H54 (cell line): ENCODE measurements at regions not wholly inside any gene's neighbourhood (a gene's known extent, or its start where the extent isn't known, plus 50 kb on each side); places are given as distances from the start of the nearest gene placed in this dataset.
"Not testable (repeated sequence)": the region's sequence is repeated elsewhere in the genome, so short reads cannot be mapped to it uniquely, and the experiment has no call there.

Source experiments
- DNase-seq: peaks from one replicate; pipeline ENCODE4 v3.0.0; 2011; ENCODE audit warnings: low spot score, mixed read lengths; ENCODE audit not compliant: insufficient read length
- FAIRE-seq: peaks from 3 replicates; lab custom pipeline; 2011; peaks lifted over from hg19 to GRCh38; lab: Jason Lieb, UNC
- POLR2A ChIP-seq: IDR thresholded peaks from 2 replicates; pipeline ENCODE4 v1.6.1; 2011; ENCODE audit warnings: low read depth, mild to moderate bottlenecking, low read length

DNA sequence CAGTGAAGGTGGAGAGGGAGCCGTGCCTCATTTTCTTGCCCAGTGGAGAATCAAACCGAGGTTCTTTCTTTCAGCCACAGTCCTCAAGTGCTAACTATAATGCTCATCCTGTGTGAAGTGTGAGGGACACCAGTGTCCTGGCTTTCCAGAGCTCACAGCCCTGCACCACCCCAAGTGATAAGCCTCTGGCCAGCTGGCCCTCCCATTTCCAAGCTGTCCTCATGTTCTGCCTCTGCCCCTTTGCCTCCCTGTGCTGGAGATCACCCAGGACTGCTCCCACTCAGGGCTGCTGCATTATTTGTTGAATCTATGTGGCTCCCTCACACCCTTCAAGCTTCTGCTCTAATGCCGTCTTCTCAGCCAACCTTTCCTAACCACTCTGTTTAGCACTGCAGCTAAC lies 224.5 kb upstream of the TUT7 start:
- DNase-seq = no peak
- no peak for FAIRE-seq
- TF ChIP-seq POLR2A = no peak

DNA sequence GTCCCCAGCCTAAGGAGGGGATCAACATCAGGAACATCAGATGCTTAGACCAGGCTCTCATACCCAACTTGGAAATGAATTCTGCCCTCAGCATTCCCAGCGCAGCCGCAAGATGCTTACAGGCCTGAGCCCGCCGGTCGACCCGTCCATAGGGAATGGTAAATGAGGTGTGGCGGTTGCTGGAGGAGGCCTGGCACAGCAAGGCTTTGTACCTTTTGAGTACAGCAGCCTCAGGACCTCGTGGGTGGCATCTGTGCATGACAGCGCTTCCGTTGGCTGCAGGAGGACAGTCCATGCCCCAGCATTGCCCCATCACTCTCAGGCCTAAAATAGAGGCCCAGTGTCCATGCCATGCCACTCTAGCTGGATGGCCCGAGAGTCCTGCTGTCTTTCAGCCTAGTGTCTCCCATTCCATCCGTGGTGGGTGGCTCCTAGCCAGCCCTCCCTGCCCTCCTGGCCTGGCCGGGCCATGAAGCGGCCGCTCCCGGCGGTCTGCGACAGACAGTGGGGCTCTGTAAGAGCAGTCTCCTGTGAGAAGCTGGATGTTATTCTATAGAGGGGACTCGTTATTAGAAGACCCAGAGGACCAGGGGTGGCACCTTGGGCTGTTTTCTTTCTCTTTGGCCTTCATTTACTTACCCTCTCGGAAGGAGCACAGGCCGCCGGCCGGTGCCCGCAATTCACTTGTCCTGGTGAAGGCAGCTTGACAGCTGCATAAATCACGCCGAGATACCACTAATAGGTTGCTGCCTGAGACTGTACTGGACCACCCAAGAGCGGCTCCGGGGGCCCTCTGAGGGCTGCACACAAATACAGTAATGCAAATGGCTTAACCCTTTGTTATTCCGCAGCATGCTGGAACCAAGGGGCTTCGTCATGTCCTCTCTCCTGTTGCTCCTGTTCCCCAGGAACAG lies 223.5 kb upstream of the TUT7 start:
- no peak for FAIRE-seq
- no peak for TF ChIP-seq POLR2A
- DNase-seq = no peak

DNA sequence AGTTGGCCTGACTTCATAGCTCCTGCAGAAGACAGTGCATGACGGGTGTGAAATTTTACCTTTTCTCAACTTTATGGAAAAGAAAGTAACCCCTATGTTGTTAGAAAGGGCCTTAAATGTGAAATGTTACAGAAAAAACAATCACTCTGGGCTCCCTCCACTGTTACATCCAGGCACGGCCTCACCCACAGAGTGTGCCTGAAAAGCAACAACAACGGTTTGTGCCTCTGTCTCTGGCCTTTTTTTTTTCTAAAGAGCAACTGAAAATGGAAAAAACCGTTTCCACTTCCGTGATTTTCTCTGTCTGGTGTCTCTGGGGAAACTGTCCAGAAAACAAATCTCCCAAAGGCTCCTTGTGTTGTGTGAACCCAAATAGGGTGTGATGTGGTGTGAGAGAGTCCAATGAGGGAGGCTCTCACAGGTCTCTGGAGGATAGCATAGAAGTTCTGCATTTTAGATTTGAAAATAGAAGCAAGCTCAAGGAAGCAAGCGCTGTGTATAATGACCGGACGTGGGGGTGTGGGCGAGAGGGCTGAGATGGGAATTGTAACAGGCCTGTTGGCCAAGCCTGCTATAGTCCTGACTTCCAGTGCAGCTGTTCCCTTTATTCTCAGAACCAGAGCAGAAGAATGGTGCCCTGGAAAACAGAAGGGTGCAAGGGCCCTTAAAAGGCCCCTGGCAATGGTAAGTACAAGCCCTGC lies 221.8 kb upstream of the TUT7 start:
- no peak for DNase-seq
- no peak for TF ChIP-seq POLR2A
- no peak for FAIRE-seq

DNA sequence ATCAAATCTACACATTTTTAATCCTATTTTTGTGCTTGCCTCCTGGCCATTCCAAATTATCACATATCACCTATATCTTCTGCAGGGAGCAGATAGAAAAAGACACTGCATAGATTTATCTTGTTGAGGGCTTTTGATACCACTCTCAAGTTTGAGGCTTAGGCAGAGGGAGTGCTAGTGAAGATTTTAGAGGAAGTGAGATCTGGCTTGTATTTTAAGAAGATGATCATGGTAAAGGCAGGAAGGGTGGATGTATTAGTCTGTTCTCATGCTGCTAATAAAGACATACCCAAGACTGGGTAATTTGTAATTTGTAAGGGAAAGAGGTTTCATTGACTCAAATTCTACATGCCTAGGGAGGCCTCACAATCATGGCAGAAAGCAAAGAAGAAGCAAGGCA lies 220.9 kb upstream of the TUT7 start:
- FAIRE-seq (no peak), DNase-seq (no peak)
- no peak for TF ChIP-seq POLR2A

DNA sequence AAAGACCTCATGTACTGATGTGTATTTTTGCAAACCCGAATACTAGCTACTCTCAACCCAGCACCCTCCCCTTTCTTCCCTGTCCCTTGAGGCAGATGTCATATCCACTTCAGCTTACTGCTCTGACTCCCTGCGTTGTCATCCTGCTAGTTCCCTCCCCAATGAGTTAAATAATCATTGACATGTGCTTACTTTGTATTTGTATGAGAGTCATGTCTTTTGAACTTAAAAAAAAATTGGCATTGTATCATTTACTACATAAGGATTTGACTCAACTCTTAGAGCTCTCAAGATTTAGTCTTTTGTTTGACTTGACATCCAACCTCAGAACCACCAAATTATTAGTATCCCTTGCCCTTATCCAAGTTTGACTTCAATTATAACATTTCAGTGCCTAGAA lies 219.7 kb upstream of the TUT7 start:
- FAIRE-seq = no peak
- no peak for TF ChIP-seq POLR2A

DNA sequence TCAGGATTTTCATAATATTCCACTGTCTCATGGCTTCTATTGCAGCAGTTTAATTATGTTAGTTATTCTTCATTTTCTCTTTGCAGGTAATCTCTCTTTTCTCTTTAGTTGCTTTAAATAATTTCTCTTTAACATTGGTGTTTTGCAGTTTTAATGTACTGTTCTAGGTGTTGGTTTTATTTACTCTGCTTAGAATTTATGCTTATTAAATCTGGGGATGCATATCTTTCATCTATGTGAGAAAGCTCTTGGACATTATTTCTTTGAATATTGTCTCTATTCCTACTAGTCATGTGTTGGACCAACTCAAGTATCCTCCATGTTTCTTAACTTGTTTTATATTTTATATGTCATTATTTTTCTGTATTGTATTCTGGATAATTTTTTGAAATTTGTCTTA lies 218.7 kb upstream of the TUT7 start:
- TF ChIP-seq POLR2A = no peak
- DNase-seq = no peak
- no peak for FAIRE-seq

More for the DNA sequence above, 219.7 kb upstream of the TUT7 start:
- no peak for DNase-seq

DNA sequence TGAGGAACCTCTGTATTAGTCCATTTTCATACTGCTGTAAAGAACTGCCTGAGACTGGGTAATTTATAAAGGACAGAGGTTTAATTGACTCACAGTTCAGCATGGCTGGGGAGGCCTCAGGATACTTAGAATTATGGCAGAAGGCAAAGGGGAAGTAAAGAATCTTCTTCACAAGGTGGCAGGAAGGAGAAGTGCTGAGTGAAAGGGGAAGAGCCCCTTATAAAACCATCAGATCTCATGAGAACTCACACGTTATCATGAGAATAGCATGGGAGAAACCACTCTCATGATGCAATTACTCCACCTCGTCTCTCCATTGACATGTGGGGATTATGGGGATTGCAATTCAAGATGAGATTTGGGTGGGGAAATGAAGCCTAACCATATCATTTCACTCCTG lies 211.4 kb upstream of the TUT7 start:
- FAIRE-seq, DNase-seq: not testable (repeated sequence)

DNA sequence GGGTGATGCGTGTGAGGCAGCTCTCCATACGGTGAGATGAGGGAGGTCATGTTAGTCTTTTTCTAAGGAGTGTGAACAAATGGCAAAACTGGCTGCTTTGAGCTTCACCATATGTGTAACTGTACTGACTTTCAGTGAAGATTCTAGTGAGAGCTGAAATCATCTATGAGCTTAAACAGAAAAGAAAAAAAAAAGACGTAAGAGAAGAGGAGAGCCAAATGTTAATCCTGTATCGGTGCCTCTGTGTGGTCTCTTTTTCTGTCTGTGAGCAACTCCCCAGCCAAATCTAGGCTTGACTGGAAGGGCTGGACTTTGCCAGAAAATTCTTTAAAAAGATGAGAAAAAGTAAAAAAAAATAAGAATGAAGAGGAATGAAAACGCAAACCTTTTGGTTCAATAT lies 209.7 kb upstream of the TUT7 start:
- TF ChIP-seq POLR2A = no peak
- FAIRE-seq = no peak
- DNase-seq = no peak

DNA sequence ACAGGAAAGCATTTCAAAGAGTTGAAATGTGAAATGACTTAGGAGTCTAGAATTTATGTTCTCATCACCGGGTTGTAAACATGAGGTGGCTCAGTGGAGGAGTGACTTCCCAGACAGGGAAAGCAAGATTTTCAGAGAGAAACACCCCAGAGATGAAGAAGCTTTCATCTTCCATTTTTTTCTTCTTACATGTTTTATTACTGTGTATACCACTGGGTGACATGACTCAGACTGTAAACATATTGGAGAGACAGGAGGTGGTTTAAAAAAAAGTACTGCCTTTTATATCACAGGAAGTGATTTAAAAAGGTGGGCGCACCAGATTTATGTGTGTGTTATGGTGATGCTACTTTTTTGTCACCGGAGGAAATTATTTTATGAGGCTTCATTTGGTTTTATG lies 209.1 kb upstream of the TUT7 start:
- FAIRE-seq (no peak), DNase-seq (no peak)
- TF ChIP-seq POLR2A = no peak

DNA sequence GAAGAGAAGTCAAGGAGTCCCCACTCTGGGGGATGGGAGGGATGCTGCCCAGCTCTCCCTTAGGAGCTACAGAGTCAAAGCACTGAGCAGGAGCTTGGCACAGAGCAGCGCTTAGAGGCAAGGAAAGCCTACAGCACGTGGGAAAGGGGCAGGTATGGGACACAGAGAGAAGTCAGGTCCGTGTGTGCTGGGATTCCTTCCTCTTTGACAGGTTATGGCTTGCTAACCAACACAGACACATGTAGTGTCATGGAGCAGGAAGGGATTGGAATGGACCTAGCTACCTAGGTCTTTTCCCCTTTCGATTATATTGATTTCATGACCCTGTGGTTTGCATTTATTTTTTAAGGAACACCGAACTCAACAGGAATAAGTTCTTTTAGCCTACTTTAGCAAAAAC lies 208.5 kb upstream of the TUT7 start:
- TF ChIP-seq POLR2A = no peak
- FAIRE-seq (no peak), DNase-seq (no peak)

DNA sequence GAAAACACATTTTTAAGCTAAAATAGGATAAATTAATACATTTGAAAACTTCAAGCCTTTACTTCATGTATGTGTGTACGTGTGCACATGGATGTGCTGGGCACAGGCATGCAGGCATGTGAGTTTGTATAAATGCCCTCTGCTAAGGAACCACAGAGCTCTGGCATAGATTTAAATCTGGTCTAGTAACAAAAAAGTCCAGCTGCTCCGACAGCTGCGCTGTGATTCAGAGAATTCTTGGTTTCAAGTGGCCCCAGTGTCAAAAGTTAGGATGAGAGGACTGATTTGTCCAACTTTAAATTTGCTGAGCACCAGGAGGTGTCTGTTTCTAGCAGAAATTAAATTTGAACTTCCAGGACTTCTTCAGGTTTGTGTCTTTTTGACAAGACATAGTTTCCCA lies 203.7 kb upstream of the TUT7 start:
- no peak for FAIRE-seq
- TF ChIP-seq POLR2A = no peak

DNA sequence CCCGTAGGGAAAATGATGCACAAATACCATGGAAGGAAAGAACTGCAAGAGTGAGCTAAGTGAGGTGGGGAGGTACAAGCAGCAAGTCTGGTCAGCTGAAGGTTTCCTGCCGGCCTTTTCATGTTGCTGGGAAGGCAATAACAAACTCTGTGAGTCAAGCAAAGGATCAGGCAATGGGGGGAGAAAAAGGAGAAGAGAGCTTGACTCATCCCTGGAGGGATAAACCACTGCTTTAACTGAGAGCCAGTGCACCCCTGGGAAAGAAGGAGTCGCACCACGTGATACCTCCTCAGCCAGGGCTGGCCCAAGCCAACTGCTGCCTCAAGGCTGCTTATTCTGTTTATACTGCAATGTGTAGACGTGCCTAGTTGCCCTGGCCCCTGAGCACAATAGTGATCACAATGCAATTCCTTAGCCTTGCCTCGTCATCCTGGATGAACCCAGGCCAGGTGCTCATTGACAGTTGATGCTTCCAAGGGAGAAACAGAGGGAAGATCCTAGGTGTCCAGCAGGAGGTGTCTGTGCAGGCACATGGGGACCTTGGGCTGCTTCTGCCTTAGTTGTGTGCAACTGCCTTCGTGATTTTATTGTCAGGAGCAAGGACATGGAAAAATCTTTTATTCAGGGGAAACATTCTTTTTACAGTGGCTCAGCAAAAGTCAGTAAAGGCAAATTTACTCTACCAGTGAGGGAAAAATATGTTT lies 203.0 kb upstream of the TUT7 start:
- TF ChIP-seq POLR2A = no peak

More for the DNA sequence above, 203.7 kb upstream of the TUT7 start:
- no peak for DNase-seq

DNA sequence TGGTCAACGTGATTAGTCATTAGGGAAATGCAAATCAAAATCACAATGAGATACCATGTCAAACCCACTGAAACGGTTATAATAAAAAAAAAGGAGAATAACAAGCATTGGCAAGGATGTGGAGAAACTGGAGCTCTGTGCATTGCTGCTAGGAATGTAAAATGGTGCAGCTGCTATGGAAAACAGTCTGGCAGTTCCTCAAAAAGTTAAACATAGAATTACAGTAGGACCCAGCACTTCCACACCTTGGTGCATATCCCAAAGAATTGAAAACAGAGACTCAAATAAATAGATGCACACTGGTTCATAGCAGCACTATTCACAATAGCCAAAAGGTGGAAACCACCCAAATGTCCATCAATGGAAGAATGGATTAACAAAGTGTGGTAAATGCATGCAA lies 201.5 kb upstream of the TUT7 start:
- DNase-seq = no peak
- no peak for FAIRE-seq
- no peak for TF ChIP-seq POLR2A

More for the DNA sequence above, 203.0 kb upstream of the TUT7 start:
- peak; percentile 55 for FAIRE-seq
- DNase-seq = peak; percentile 10

DNA sequence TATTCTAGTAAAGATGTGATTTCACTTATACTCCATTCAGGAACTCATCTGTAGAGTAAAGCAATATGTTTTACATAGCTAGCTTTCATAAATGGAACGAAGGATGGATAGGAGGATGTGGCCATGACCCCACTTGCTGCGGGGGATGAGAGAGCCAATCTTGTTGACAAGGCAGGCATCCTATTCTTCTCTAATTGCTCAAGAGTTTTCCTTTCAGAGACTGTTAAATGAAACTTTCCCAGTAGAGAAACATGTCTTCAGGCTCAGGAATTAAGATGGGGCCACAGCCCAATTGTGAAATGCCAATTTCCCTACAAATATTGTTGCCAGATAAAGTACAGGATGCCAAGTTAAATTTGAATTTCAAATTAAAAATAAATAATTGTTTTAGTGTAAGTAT lies 196.2 kb upstream of the TUT7 start:
- DNase-seq = no peak
- TF ChIP-seq POLR2A = no peak
- FAIRE-seq = no peak
